Thyroid gland (tissue), 4 donors: ENCODE measurements at regions not wholly inside any gene's neighbourhood (a gene's known extent, or its start where the extent isn't known, plus 50 kb on each side); places are given as distances from the start of the nearest gene placed in this dataset.

Source experiments
- DNase-seq, 2 donors: peaks; one replicate each; pipeline ENCODE4 v3.0.0-alpha.2; 2019
- H3K27ac ChIP-seq, 3 donors: fragments of 200-600 bp; sonication (generic); 1 replicate in 2 of 3; 2 replicates in 1 of 3; pipeline ENCODE4 v1.5.1; 2016 to 2019; ENCODE audit warnings: mild to moderate bottlenecking in 1 of 3, moderate library complexity in 1 of 3
- H3K27me3 ChIP-seq: fragments of 200-600 bp; sonication (generic); one replicate; pipeline ENCODE4 v1.5.1; 2019
- H3K36me3 ChIP-seq, 2 donors: fragments of 200-600 bp; sonication (generic); one replicate each; pipeline ENCODE4 v1.5.1; 2016 to 2019
- H3K4me1 ChIP-seq, 2 donors: fragments of 200-600 bp; sonication (generic); one replicate each; pipeline ENCODE4 v1.5.1; 2017 to 2019
- H3K4me3 ChIP-seq, 3 donors: fragments of 200-600 bp; sonication (generic); replicated peaks in 1 of 3; 1 replicate in 2 of 3; 2 replicates in 1 of 3; pipeline ENCODE4 v1.5.1; 2016; ENCODE audit warnings: mild to moderate bottlenecking in 1 of 3
- H3K9me3 ChIP-seq: fragments of 200-600 bp; sonication (generic); one replicate; pipeline ENCODE4 v1.5.1; 2017
- POLR2A ChIP-seq, 2 donors: fragments of 450-650 bp; IDR thresholded peaks; one replicate each; pipeline ENCODE4 v1.6.1; 2017; ENCODE audit warnings: antibody characterized with exemption in 2 of 2, mild to moderate bottlenecking in 2 of 2, moderate library complexity in 1 of 2
- WGBS, 2 donors: methylation state at CpG; one replicate each; pipeline ENCODE4 v1.1.5; 2017; 5-methylcytosine and 5-hydroxymethylcytosine counted together
- intact Hi-C: fragments of 100-400 bp; cut with DNase I; formaldehyde crosslinking; loops from one replicate; pipeline ENCODE4 v1.15.1; 2023
- TF ChIP-seq, protein P1 (sequence below), 6 experiments: fragments of 200-600 bp in 3 of 6; fragments of 450-650 bp in 3 of 6; sonication (generic) in 3 of 6; IDR thresholded peaks; one replicate each; pipeline ENCODE4 v1.5.1; 2016 to 2019; ENCODE audit warnings: antibody characterized with exemption in 6 of 6, mild to moderate bottlenecking in 2 of 6, inconsistent platforms in 1 of 6, moderate library complexity in 1 of 6

DNA sequence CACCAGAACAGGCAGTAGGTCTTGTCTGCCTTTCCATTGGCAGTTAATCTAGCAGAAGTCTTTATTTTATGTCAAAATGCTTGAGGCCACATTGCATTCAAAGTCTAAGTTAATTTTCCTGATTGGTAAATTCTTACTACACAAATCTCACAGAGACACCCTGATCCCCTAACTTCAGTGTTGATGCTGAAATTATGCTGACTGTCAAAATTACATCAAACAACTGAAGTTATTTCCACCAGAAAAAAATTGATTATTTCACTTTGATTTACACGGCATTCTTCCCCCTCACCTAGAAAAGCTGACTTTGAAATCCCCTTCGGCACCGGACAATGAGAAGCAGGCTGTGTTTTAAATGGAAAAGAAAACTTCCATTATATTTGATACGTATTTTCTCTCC lies 99.1 kb downstream of the MAF start:
- 93 to 97% methylated on average over 4 of the region's 4 CpGs for WGBS, 2 donors
- Histone ChIP-seq H3K4me1 (no peaks in the 10 kb centered on the region), H3K36me3 (no peaks in the 10 kb centered on the region), H3K27ac (no peak overlapping the region), H3K9me3 (no peaks in the 10 kb centered on the region), H3K27me3 (no peaks in the 10 kb centered on the region), H3K4me3 (no peak overlapping the region)
- no peak for TF ChIP-seq POLR2A (IDR thresholded peaks at IDR 0.05)
- TF ChIP-seq, protein P1, sequence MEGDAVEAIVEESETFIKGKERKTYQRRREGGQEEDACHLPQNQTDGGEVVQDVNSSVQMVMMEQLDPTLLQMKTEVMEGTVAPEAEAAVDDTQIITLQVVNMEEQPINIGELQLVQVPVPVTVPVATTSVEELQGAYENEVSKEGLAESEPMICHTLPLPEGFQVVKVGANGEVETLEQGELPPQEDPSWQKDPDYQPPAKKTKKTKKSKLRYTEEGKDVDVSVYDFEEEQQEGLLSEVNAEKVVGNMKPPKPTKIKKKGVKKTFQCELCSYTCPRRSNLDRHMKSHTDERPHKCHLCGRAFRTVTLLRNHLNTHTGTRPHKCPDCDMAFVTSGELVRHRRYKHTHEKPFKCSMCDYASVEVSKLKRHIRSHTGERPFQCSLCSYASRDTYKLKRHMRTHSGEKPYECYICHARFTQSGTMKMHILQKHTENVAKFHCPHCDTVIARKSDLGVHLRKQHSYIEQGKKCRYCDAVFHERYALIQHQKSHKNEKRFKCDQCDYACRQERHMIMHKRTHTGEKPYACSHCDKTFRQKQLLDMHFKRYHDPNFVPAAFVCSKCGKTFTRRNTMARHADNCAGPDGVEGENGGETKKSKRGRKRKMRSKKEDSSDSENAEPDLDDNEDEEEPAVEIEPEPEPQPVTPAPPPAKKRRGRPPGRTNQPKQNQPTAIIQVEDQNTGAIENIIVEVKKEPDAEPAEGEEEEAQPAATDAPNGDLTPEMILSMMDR (IDR thresholded peaks at IDR 0.05): no peak
- intact Hi-C loops: no loop called here
- DNase-seq: no peak

DNA sequence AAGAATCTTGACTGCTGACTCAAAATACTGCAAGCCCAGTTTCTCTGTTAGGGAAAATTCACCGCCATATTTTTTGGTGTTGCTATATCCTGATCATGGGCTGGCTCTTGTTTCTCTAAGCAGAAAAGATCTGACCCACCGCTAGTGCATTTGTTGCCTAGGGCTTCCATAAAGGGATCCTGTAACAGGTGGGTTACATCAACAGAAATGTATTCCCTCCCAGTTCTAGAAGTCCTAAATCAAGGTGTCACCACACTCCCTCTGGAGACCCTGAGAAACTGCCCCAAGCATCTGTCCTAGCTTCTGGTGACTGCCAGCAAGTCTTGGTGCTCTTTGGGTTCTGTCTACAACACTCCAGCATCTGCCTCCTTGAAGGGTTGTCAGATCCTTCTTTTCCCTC lies 99.7 kb downstream of the MAF start:
- TF ChIP-seq, protein P1 (IDR thresholded peaks at IDR 0.05): no peak
- TF ChIP-seq POLR2A (IDR thresholded peaks at IDR 0.05): no peak
- Histone ChIP-seq H3K36me3 (no peaks in the 10 kb centered on the region), H3K9me3 (no peaks in the 10 kb centered on the region), H3K4me3 (no peak overlapping the region), H3K27me3 (no peaks in the 10 kb centered on the region), H3K27ac (no peak overlapping the region), H3K4me1 (no peaks in the 10 kb centered on the region)
- DNase-seq: no peak
- intact Hi-C loops: no loop called here
- WGBS, 2 donors: 93 to 95% methylated on average over 2 of the region's 2 CpGs

- Histone ChIP-seq H3K27ac (no peak overlapping the region), H3K4me3 (no peak overlapping the region), H3K36me3 (no peaks in the 10 kb centered on the region), H3K4me1 (no peaks in the 10 kb centered on the region), H3K9me3 (no peaks in the 10 kb centered on the region), H3K27me3 (no peaks in the 10 kb centered on the region)
- intact Hi-C loops: no loop called here
- DNase-seq: no peak
- TF ChIP-seq, protein P1 (IDR thresholded peaks at IDR 0.05): no peak
- TF ChIP-seq POLR2A (IDR thresholded peaks at IDR 0.05): no peak
- WGBS, 2 donors: 85 to 90% methylated on average over 2 of the region's 2 CpGs
Observed at GRCh38 chr16:79500286-79500685, 100.3 kb downstream of the MAF start.

GRCh38 chr16:79498928-79499327 lies 101.6 kb downstream of the MAF start:
- no peaks in the 10 kb centered on the region for H3K36me3 ChIP-seq
- no peaks in the 10 kb centered on the region for H3K27me3 ChIP-seq
- H3K4me1 ChIP-seq: no peaks in the 10 kb centered on the region
- no peak overlapping the region for H3K4me3 ChIP-seq
- no peaks in the 10 kb centered on the region for H3K9me3 ChIP-seq
- 96 to 100% methylated on average over 1 of the region's 1 CpG for WGBS, 2 donors
- intact Hi-C loops: no loop called here
- DNase-seq: no peak
- TF ChIP-seq, protein P1 (IDR thresholded peaks at IDR 0.05): no peak
- TF ChIP-seq POLR2A (IDR thresholded peaks at IDR 0.05): no peak
- H3K27ac ChIP-seq: no peak overlapping the region

DNA sequence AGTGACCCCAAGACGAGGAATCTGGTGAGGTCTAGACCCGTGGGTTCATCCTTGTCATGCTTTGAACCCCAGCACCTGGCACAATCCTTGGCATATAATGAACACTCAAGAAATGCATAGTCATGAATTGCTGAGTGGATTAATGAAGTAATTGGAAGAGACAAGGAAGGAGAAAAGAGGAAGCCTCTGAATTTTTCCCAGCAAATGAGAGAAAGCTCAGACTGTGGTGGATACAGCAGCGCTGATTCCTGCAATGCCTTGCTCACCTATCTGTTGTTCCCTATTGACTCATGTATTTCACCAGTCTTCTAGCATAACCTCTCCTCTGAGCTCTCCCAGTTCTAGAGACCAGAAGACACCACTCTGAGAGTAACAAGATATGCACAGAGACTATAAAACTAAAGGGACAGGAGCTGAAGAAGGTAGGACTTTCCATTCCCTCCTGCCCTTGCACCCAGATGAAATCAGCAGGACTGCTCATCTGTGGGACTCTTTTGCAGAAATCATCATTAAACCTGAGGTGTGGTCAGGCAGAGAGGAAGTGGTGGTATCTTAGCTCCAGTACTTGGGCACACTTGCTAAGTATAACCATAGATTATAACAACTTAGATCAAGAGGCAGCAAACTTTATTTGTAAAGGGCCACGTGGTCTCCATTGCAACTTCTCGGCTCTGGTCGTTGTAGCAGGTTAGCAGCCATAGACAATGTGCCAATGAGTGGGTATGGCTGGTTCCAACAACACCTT lies 102.8 kb downstream of the MAF start:
- Histone ChIP-seq H3K9me3 (no peaks in the 10 kb centered on the region), H3K27me3 (no peaks in the 10 kb centered on the region), H3K27ac (no peak overlapping the region), H3K36me3 (no peaks in the 10 kb centered on the region), H3K4me3 (no peak overlapping the region), H3K4me1 (no peaks in the 10 kb centered on the region)
- intact Hi-C loops: no loop called here
- no peak for DNase-seq
- 89 to 91% methylated on average over 6 of the region's 6 CpGs for WGBS, 2 donors
- TF ChIP-seq, protein P1 (IDR thresholded peaks at IDR 0.05): no peak
